ENCODE measurements at regions not wholly inside any gene's neighbourhood (a gene's known extent, or its start where the extent isn't known, plus 50 kb on each side); places are given as distances from the start of the nearest gene placed in this dataset.

- no peak overlapping the region for H3K4me3 ChIP-seq (ENCODE audit: low read depth, low read length)
- DNase-seq (ENCODE audit: low read depth), result no peak
- TF ChIP-seq CTCF (IDR thresholded peaks at IDR 0.05; ENCODE audit: insufficient read depth, low read depth, low read length), result no peak
Measured at GRCh38 chr14:105797546-105797945, 271.2 kb downstream of the TMEM121 start.

- no peak for DNase-seq (ENCODE audit: low read depth)
- H3K4me3 ChIP-seq (ENCODE audit: low read depth, low read length), result no peak overlapping the region
- TF ChIP-seq CTCF (IDR thresholded peaks at IDR 0.05; ENCODE audit: insufficient read depth, low read depth, low read length), result no peak
Measured at GRCh38 chr14:105805701-105806100, 279.3 kb downstream of the TMEM121 start.

GRCh38 chr14:105806568-105806967, 280.2 kb downstream of the TMEM121 start:
- DNase-seq (ENCODE audit: low read depth), result no peak
- no peak overlapping the region for H3K4me3 ChIP-seq (ENCODE audit: low read depth, low read length)
- TF ChIP-seq CTCF (IDR thresholded peaks at IDR 0.05; ENCODE audit: insufficient read depth, low read depth, low read length), result no peak

- no peak for DNase-seq (ENCODE audit: low read depth)
Measured at GRCh38 chr14:105817971-105818711, 291.8 kb downstream of the TMEM121 start.

GRCh38 chr14:105818712-105819005, 292.3 kb downstream of the TMEM121 start:
- DNase-seq (ENCODE audit: low read depth), result no peak
- TF ChIP-seq CTCF (IDR thresholded peaks at IDR 0.05; ENCODE audit: insufficient read depth, low read depth, low read length), result no peak
- no peak overlapping the region for H3K4me3 ChIP-seq (ENCODE audit: low read depth, low read length)

More at GRCh38 chr14:105817971-105818711, 291.8 kb downstream of the TMEM121 start:
- TF ChIP-seq CTCF (IDR thresholded peaks at IDR 0.05; ENCODE audit: insufficient read depth, low read depth, low read length), result no peak
- H3K4me3 ChIP-seq (ENCODE audit: low read depth, low read length), result no peak overlapping the region

GRCh38 chr14:105830171-105830570, 303.8 kb downstream of the TMEM121 start:
- TF ChIP-seq CTCF (IDR thresholded peaks at IDR 0.05; ENCODE audit: insufficient read depth, low read depth, low read length), result no peak

GRCh38 chr14:105836160-105836559, 309.8 kb downstream of the TMEM121 start:
- no peak for TF ChIP-seq CTCF (IDR thresholded peaks at IDR 0.05; ENCODE audit: insufficient read depth, low read depth, low read length)
- H3K4me3 ChIP-seq (ENCODE audit: low read depth, low read length), result no peak overlapping the region
- no peak for DNase-seq (ENCODE audit: low read depth)

More at GRCh38 chr14:105830171-105830570, 303.8 kb downstream of the TMEM121 start:
- no peak overlapping the region for H3K4me3 ChIP-seq (ENCODE audit: low read depth, low read length)
- no peak for DNase-seq (ENCODE audit: low read depth)

Measured in fibroblast of villous mesenchyme (primary cell).